Natural killer cell (primary cell): ENCODE measurements at regions not wholly inside any gene's neighbourhood (a gene's known extent, or its start where the extent isn't known, plus 50 kb on each side); places are given as distances from the start of the nearest gene placed in this dataset.

ENCODE experiments used
- ATAC-seq, 3 donors: fragments of 150-1000 bp in 2 of 3; fragments of 200-7000 bp in 1 of 3; cut with Tn5 transposase; 1 replicate in 1 of 3; 2 replicates in 2 of 3; pipeline ENCODE4 v1.10.0; 2021; ENCODE audit warnings: mild to moderate bottlenecking in 2 of 3, moderate library complexity in 2 of 3
- DNase-seq, 2 donors: peaks; one replicate each; pipeline versions ENCODE4 v3.0.0 to v3.0.0-alpha.2; 2013 to 2021; ENCODE audit warnings: mixed read lengths in 1 of 2
- H3K27ac ChIP-seq: one replicate; pipeline ENCODE4 v1.5.1; 2013; ENCODE audit warnings: mild to moderate bottlenecking, low read length
- H3K27me3 ChIP-seq: one replicate; pipeline ENCODE4 v1.6.1; 2013; ENCODE audit warnings: low read length; ENCODE audit not compliant: control insufficient read depth, insufficient read depth
- H3K36me3 ChIP-seq: one replicate; pipeline ENCODE4 v1.6.1; 2013; ENCODE audit warnings: low read length; ENCODE audit not compliant: control insufficient read depth, insufficient read depth
- H3K4me1 ChIP-seq: one replicate; pipeline ENCODE4 v1.6.1; 2013; ENCODE audit warnings: low read length; ENCODE audit not compliant: control insufficient read depth, insufficient read depth
- H3K4me3 ChIP-seq: one replicate; pipeline ENCODE4 v1.5.1; 2013; ENCODE audit warnings: low read length
- H3K9me3 ChIP-seq: one replicate; pipeline ENCODE4 v1.6.1; 2013; ENCODE audit warnings: low read length; ENCODE audit not compliant: control insufficient read depth, insufficient read depth
- H3K27ac Mint-ChIP-seq, 2 donors: one replicate each; pipeline ENCODE4 v1.8.0; 2022; ENCODE audit warnings: mild to moderate bottlenecking in 2 of 2, mixed read lengths in 2 of 2, moderate library complexity in 1 of 2
- H3K27me3 Mint-ChIP-seq, 2 donors: one replicate each; pipeline ENCODE4 v1.8.0; 2022; ENCODE audit warnings: low read depth in 2 of 2, mixed read lengths in 2 of 2
- H3K36me3 Mint-ChIP-seq: one replicate; pipeline ENCODE4 v1.8.0; 2022; ENCODE audit warnings: mixed read lengths
- H3K4me1 Mint-ChIP-seq, 2 donors: one replicate each; pipeline ENCODE4 v1.8.0; 2022; ENCODE audit warnings: mixed read lengths in 2 of 2
- H3K4me3 Mint-ChIP-seq: one replicate; pipeline ENCODE4 v1.8.0; 2022; ENCODE audit warnings: mild to moderate bottlenecking, moderate library complexity, mixed read lengths
- H3K9me3 Mint-ChIP-seq, 2 donors: one replicate each; pipeline ENCODE4 v1.8.0; 2022; ENCODE audit warnings: mixed read lengths in 2 of 2
- CTCF ChIP-seq: fragments of 200-600 bp; IDR thresholded peaks from one replicate; pipeline ENCODE4 v1.8.0; 2022; ENCODE audit warnings: antibody characterized with exemption
- WGBS: methylation state at CpG from one replicate; pipeline ENCODE4 v1.1.7; 2013; ENCODE audit warnings: missing lambda C conversion rate; ENCODE audit not compliant: insufficient coverage; 5-methylcytosine and 5-hydroxymethylcytosine counted together
- intact Hi-C: fragments of 100-400 bp; cut with micrococcal nuclease; formaldehyde crosslinking; loops from one replicate; pipeline ENCODE4 v1.14.2; 2022

GRCh38 chr9:2341126-2341525 lies 280.5 kb upstream of the VLDLR start:
- H3K27ac Mint-ChIP-seq = no peak overlapping the region
- intact Hi-C loops = no loop called here
- H3K4me1 ChIP-seq = no peaks in the 10 kb centered on the region
- H3K9me3 Mint-ChIP-seq = no peaks in the 10 kb centered on the region
- H3K36me3 Mint-ChIP-seq = no peaks in the 10 kb centered on the region
- H3K4me3 ChIP-seq = no peak overlapping the region
- no peak overlapping the region for H3K27ac ChIP-seq
- H3K9me3 ChIP-seq = no peaks in the 10 kb centered on the region
- TF ChIP-seq CTCF = no peak
- DNase-seq = no peak
- H3K27me3 Mint-ChIP-seq = peaks cover 0 to 6% of the 10 kb centered on the region in 2 donors
- no peaks in the 10 kb centered on the region for H3K27me3 ChIP-seq
- H3K36me3 ChIP-seq = no peaks in the 10 kb centered on the region
- 94% methylated on average over 2 of the region's 3 CpGs for WGBS
- no peak overlapping the region for H3K4me3 Mint-ChIP-seq
- no peak for ATAC-seq
- H3K4me1 Mint-ChIP-seq = no peaks in the 10 kb centered on the region

GRCh38 chr9:2341956-2342355 lies 279.6 kb upstream of the VLDLR start:
- no peak overlapping the region for H3K4me3 ChIP-seq
- H3K9me3 ChIP-seq = peaks cover 3% of the 10 kb centered on the region
- H3K27me3 Mint-ChIP-seq = peaks cover 0 to 2% of the 10 kb centered on the region in 2 donors
- H3K27ac ChIP-seq = no peak overlapping the region
- no peak for TF ChIP-seq CTCF
- no peak for DNase-seq
- H3K4me3 Mint-ChIP-seq = no peak overlapping the region
- no peaks in the 10 kb centered on the region for H3K4me1 Mint-ChIP-seq
- intact Hi-C loops = no loop called here
- no peak for ATAC-seq
- no peaks in the 10 kb centered on the region for H3K4me1 ChIP-seq
- no peak overlapping the region for H3K27ac Mint-ChIP-seq
- H3K9me3 Mint-ChIP-seq = no peaks in the 10 kb centered on the region
- H3K36me3 Mint-ChIP-seq = no peaks in the 10 kb centered on the region
- WGBS = 75% methylated on average over 1 of the region's 1 CpG
- no peaks in the 10 kb centered on the region for H3K27me3 ChIP-seq
- H3K36me3 ChIP-seq = no peaks in the 10 kb centered on the region

- ATAC-seq = no peak
- intact Hi-C loops = no loop called here
- no peak overlapping the region for H3K4me3 Mint-ChIP-seq
- no peak overlapping the region for H3K27ac Mint-ChIP-seq
- TF ChIP-seq CTCF = no peak
- H3K27me3 ChIP-seq = no peaks in the 10 kb centered on the region
- 87% methylated on average over 3 of the region's 3 CpGs for WGBS
- no peaks in the 10 kb centered on the region for H3K36me3 Mint-ChIP-seq
- peaks cover 0 to 2% of the 10 kb centered on the region in 2 donors for H3K9me3 Mint-ChIP-seq
- H3K4me3 ChIP-seq = no peak overlapping the region
- H3K27ac ChIP-seq = no peak overlapping the region
- peaks cover 3% of the 10 kb centered on the region for H3K9me3 ChIP-seq
- no peak for DNase-seq
- H3K36me3 ChIP-seq = no peaks in the 10 kb centered on the region
- no peaks in the 10 kb centered on the region for H3K4me1 ChIP-seq
- H3K4me1 Mint-ChIP-seq = no peaks in the 10 kb centered on the region
- H3K27me3 Mint-ChIP-seq = peaks cover 0 to 2% of the 10 kb centered on the region in 2 donors
Observed at GRCh38 chr9:2343756-2344155, 277.8 kb upstream of the VLDLR start.

- peaks cover 0 to 2% of the 10 kb centered on the region in 2 donors for H3K9me3 Mint-ChIP-seq
- no peaks in the 10 kb centered on the region for H3K4me1 ChIP-seq
- H3K4me3 ChIP-seq = no peak overlapping the region
- 88% methylated on average over 1 of the region's 2 CpGs for whole genome bisulfite sequencing
- H3K4me3 Mint-ChIP-seq = no peak overlapping the region
- no peaks in the 10 kb centered on the region for H3K36me3 ChIP-seq
- no peaks in the 10 kb centered on the region for H3K27me3 ChIP-seq
- no peak for TF ChIP-seq CTCF
- H3K36me3 Mint-ChIP-seq = no peaks in the 10 kb centered on the region
- H3K27ac Mint-ChIP-seq = no peak overlapping the region
- no peak for ATAC-seq
- H3K27me3 Mint-ChIP-seq = peaks cover 0 to 2% of the 10 kb centered on the region in 2 donors
- H3K4me1 Mint-ChIP-seq = no peaks in the 10 kb centered on the region
- no peak overlapping the region for H3K27ac ChIP-seq
- intact Hi-C loops = no loop called here
- peaks cover 3% of the 10 kb centered on the region for H3K9me3 ChIP-seq
- DNase-seq = no peak
Observed at GRCh38 chr9:2344436-2344835, 277.2 kb upstream of the VLDLR start.
